HEK293 (cell line): ENCODE measurements at regions not wholly inside any gene's neighbourhood (a gene's known extent, or its start where the extent isn't known, plus 50 kb on each side); places are given as distances from the start of the nearest gene placed in this dataset.

Experiments
- CTCF ChIA-PET: fragments of 350-600 bp; formaldehyde crosslinking; extraction: SDS; loops from one replicate; lab custom pipeline; 2021; ENCODE audit warnings: antibody characterized with exemption; lab: Yijun Ruan, JAX
- POLR2A ChIA-PET: fragments of 300-600 bp; formaldehyde crosslinking; extraction: SDS; loops from one replicate; lab custom pipeline; 2020; ENCODE audit warnings: antibody characterized with exemption, inconsistent platforms; lab: Yijun Ruan, JAX
- H3K27ac ChIP-seq: fragments of 200-500 bp; sonication (Bioruptor generic); 2 replicates; pipeline ENCODE4 v1.5.1; 2014; ENCODE audit warnings: low read depth, low read length, control low read depth, inconsistent platforms; ENCODE audit errors: extremely low read depth
- H3K36me3 ChIP-seq, 2 experiments: fragments of 200-500 bp in 1 of 2; sonication (Bioruptor generic) in 1 of 2; 1 replicate in 1 of 2; 2 replicates in 1 of 2; pipeline ENCODE4 v1.5.1; 2014 to 2017; ENCODE audit warnings: inconsistent platforms in 2 of 2, low read length in 2 of 2; ENCODE audit not compliant: control insufficient read depth in 2 of 2, insufficient read depth in 1 of 2
- H3K4me1 ChIP-seq: fragments of 200-500 bp; sonication (Bioruptor generic); 2 replicates; pipeline ENCODE4 v1.5.1; 2014; ENCODE audit warnings: mild to moderate bottlenecking, low read length, inconsistent platforms; ENCODE audit not compliant: control insufficient read depth, insufficient read depth
- H3K4me3 ChIP-seq: 2 replicates; pipeline ENCODE4 v1.5.1; 2011; ENCODE audit warnings: low read depth, mild to moderate bottlenecking, control low read depth, low read length, moderate library complexity
- H3K9me3 ChIP-seq: fragments of 200-500 bp; sonication (Bioruptor generic); 2 replicates; pipeline ENCODE4 v1.5.1; 2014; ENCODE audit warnings: low read depth, low read length, inconsistent platforms; ENCODE audit not compliant: control insufficient read depth, insufficient read depth
- KLF8 ChIP-seq: fragments of 450-650 bp; formaldehyde crosslinking; IDR thresholded peaks from 2 replicates; pipeline ENCODE4 v1.5.1; 2016; ENCODE audit warnings: missing biosample characterization, missing genetic modification characterization
- REPIN1 ChIP-seq: fragments of 450-650 bp; formaldehyde crosslinking; IDR thresholded peaks from 2 replicates; pipeline ENCODE4 v1.5.1; 2017; ENCODE audit warnings: missing biosample characterization, missing genetic modification characterization, low read depth
- SP7 ChIP-seq: fragments of 450-650 bp; formaldehyde crosslinking; IDR thresholded peaks from 2 replicates; pipeline ENCODE4 v1.5.1; 2016; ENCODE audit warnings: missing biosample characterization, missing genetic modification characterization
- ZBTB20 ChIP-seq: fragments of 450-650 bp; formaldehyde crosslinking; IDR thresholded peaks from 2 replicates; pipeline ENCODE4 v1.5.1; 2016; ENCODE audit warnings: missing biosample characterization, missing genetic modification characterization
- ZNF112 ChIP-seq: fragments of 450-650 bp; formaldehyde crosslinking; IDR thresholded peaks from 2 replicates; pipeline ENCODE4 v1.5.0; 2017; ENCODE audit warnings: missing biosample characterization, missing genetic modification characterization
- ZNF114 ChIP-seq: fragments of 450-650 bp; formaldehyde crosslinking; IDR thresholded peaks from 2 replicates; pipeline ENCODE4 v1.5.0; 2017; ENCODE audit warnings: missing biosample characterization, missing genetic modification characterization
- ZNF169 ChIP-seq: fragments of 450-650 bp; formaldehyde crosslinking; IDR thresholded peaks from 2 replicates; pipeline ENCODE4 v1.5.1; 2016; ENCODE audit warnings: missing biosample characterization, missing genetic modification characterization
- ZNF2 ChIP-seq: fragments of 450-650 bp; formaldehyde crosslinking; IDR thresholded peaks from 2 replicates; pipeline ENCODE4 v1.5.1; 2016; ENCODE audit warnings: missing biosample characterization, missing genetic modification characterization
- ZNF324 ChIP-seq: fragments of 450-650 bp; formaldehyde crosslinking; IDR thresholded peaks from 2 replicates; pipeline ENCODE4 v1.5.1; 2016; ENCODE audit warnings: missing biosample characterization, missing genetic modification characterization
- ZNF341 ChIP-seq: fragments of 450-650 bp; formaldehyde crosslinking; IDR thresholded peaks from 2 replicates; pipeline ENCODE4; 2016; ENCODE audit warnings: low read depth, missing biosample characterization, missing genetic modification characterization
- ZNF433 ChIP-seq: fragments of 450-650 bp; formaldehyde crosslinking; IDR thresholded peaks from 2 replicates; pipeline ENCODE4 v1.5.1; 2016; ENCODE audit warnings: missing biosample characterization, missing genetic modification characterization, low read depth
- ZNF510 ChIP-seq: fragments of 450-650 bp; formaldehyde crosslinking; IDR thresholded peaks from 2 replicates; pipeline ENCODE4 v1.5.1; 2018; ENCODE audit warnings: mild to moderate bottlenecking, missing genetic modification characterization, missing biosample characterization; ENCODE audit not compliant: insufficient replicate concordance
- ZNF660 ChIP-seq: fragments of 450-650 bp; IDR thresholded peaks from 2 replicates; pipeline ENCODE4 v1.5.1; 2018; ENCODE audit warnings: missing biosample characterization, mild to moderate bottlenecking, missing genetic modification characterization
- ZNF677 ChIP-seq: fragments of 450-650 bp; IDR thresholded peaks from 2 replicates; pipeline ENCODE4 v1.5.0; 2018; ENCODE audit warnings: missing biosample characterization, mild to moderate bottlenecking, missing genetic modification characterization, moderate library complexity
- ZNF707 ChIP-seq: fragments of 450-650 bp; formaldehyde crosslinking; IDR thresholded peaks from 2 replicates; pipeline ENCODE4 v1.5.1; 2016; ENCODE audit warnings: missing biosample characterization, missing genetic modification characterization
- ZNF76 ChIP-seq: fragments of 450-650 bp; formaldehyde crosslinking; IDR thresholded peaks from 2 replicates; pipeline ENCODE4; 2016; ENCODE audit warnings: low read depth, missing biosample characterization, missing genetic modification characterization, borderline replicate concordance
- TF ChIP-seq, protein P1 (sequence below): fragments of 450-650 bp; formaldehyde crosslinking; IDR thresholded peaks from 2 replicates; pipeline ENCODE4 v1.5.1; 2016; ENCODE audit warnings: missing biosample characterization, missing genetic modification characterization
- TF ChIP-seq, protein P2 (sequence below): fragments of 450-650 bp; formaldehyde crosslinking; IDR thresholded peaks from 2 replicates; pipeline ENCODE4 v1.5.1; 2016; ENCODE audit warnings: missing biosample characterization, missing genetic modification characterization
- TF ChIP-seq, protein P3 (sequence below): fragments of 450-650 bp; formaldehyde crosslinking; conservative IDR thresholded peaks from 2 replicates; pipeline ENCODE4 v1.5.1; 2016; ENCODE audit warnings: low read depth, missing biosample characterization, missing genetic modification characterization
- TF ChIP-seq, protein P4 (sequence below): fragments of 450-650 bp; formaldehyde crosslinking; IDR thresholded peaks from 2 replicates; pipeline ENCODE4 v1.5.1; 2017; ENCODE audit warnings: missing biosample characterization, missing genetic modification characterization
- TF ChIP-seq, protein P5 (sequence below): fragments of 450-650 bp; formaldehyde crosslinking; IDR thresholded peaks from 2 replicates; pipeline ENCODE4 v1.5.1; 2016; ENCODE audit warnings: missing biosample characterization, missing genetic modification characterization, low read depth
- TF ChIP-seq, protein P6 (sequence below): fragments of 450-650 bp; formaldehyde crosslinking; IDR thresholded peaks from 2 replicates; pipeline ENCODE4 v1.5.0; 2017; ENCODE audit warnings: missing biosample characterization, missing genetic modification characterization, borderline replicate concordance
- TF ChIP-seq, protein P7 (sequence below): sonication (generic); formaldehyde crosslinking; IDR thresholded peaks from 2 replicates; pipeline ENCODE4 v1.8.1; 2022; ENCODE audit warnings: mild to moderate bottlenecking, moderate library complexity, missing genetic modification reagents

DNA sequence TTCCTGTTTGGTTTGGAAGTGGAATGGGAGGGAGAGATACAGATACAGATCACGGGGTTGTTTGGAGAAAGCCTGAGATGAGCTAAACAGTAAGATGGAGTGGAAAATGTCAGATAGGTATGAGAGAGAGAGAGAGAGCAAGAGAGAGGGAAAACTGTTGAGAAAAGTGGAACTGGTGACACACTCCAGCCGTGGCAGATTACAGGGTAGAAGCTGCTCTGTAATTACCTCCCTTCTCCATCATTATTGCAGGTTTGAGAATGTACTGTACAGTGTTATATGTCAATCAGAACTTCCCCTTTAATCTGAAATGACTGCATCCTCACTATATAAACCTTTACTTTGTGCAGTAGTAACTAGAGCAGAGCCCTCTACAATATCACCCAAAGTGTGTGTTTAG, 74.5 kb upstream of the WWC1 start:
- no peaks in the 10 kb centered on the region for H3K9me3 ChIP-seq
- ChIA-PET CTCF (interaction anchor here (0.7 to 3.6 kb wide), 2 partner anchors 103 to 543 kb away, joined by 4 to 24 read pairs; no protein-coding TSS in a partner anchor), POLR2A (no interaction called here)
- H3K4me3 ChIP-seq: no peak overlapping the region
- H3K36me3 ChIP-seq: no peaks in the 10 kb centered on the region
- H3K4me1 ChIP-seq: no peaks in the 10 kb centered on the region
- H3K27ac ChIP-seq: no peak overlapping the region
- TF ChIP-seq ZNF2 (tag by site-specific recombination) (no peak), ZBTB20 (peak; percentile 52), ZNF324 (tag by site-specific recombination) (no peak), ZNF76 (tag by site-specific recombination) (no peak), ZNF433 (tag by site-specific recombination) (no peak), SP7 (peak; percentile 94), ZNF114 (no peak), REPIN1 (tag by site-specific recombination) (no peak)
- TF ChIP-seq, protein P1, sequence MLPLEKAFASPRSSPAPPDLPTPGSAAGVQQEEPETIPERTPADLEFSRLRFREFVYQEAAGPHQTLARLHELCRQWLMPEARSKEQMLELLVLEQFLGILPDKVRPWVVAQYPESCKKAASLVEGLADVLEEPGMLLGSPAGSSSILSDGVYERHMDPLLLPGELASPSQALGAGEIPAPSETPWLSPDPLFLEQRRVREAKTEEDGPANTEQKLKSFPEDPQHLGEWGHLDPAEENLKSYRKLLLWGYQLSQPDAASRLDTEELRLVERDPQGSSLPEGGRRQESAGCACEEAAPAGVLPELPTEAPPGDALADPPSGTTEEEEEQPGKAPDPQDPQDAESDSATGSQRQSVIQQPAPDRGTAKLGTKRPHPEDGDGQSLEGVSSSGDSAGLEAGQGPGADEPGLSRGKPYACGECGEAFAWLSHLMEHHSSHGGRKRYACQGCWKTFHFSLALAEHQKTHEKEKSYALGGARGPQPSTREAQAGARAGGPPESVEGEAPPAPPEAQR (tag by site-specific recombination): no peak
- TF ChIP-seq, protein P2, sequence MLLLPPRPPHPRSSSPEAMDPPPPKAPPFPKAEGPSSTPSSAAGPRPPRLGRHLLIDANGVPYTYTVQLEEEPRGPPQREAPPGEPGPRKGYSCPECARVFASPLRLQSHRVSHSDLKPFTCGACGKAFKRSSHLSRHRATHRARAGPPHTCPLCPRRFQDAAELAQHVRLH (tag by site-specific recombination): no peak
- TF ChIP-seq, protein P3, sequence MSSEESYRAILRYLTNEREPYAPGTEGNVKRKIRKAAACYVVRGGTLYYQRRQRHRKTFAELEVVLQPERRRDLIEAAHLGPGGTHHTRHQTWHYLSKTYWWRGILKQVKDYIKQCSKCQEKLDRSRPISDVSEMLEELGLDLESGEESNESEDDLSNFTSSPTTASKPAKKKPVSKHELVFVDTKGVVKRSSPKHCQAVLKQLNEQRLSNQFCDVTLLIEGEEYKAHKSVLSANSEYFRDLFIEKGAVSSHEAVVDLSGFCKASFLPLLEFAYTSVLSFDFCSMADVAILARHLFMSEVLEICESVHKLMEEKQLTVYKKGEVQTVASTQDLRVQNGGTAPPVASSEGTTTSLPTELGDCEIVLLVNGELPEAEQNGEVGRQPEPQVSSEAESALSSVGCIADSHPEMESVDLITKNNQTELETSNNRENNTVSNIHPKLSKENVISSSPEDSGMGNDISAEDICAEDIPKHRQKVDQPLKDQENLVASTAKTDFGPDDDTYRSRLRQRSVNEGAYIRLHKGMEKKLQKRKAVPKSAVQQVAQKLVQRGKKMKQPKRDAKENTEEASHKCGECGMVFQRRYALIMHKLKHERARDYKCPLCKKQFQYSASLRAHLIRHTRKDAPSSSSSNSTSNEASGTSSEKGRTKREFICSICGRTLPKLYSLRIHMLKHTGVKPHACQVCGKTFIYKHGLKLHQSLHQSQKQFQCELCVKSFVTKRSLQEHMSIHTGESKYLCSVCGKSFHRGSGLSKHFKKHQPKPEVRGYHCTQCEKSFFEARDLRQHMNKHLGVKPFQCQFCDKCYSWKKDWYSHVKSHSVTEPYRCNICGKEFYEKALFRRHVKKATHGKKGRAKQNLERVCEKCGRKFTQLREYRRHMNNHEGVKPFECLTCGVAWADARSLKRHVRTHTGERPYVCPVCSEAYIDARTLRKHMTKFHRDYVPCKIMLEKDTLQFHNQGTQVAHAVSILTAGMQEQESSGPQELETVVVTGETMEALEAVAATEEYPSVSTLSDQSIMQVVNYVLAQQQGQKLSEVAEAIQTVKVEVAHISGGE (tag by site-specific recombination): no peak
- TF ChIP-seq, protein P4, sequence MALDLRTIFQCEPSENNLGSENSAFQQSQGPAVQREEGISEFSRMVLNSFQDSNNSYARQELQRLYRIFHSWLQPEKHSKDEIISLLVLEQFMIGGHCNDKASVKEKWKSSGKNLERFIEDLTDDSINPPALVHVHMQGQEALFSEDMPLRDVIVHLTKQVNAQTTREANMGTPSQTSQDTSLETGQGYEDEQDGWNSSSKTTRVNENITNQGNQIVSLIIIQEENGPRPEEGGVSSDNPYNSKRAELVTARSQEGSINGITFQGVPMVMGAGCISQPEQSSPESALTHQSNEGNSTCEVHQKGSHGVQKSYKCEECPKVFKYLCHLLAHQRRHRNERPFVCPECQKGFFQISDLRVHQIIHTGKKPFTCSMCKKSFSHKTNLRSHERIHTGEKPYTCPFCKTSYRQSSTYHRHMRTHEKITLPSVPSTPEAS: no peak
- TF ChIP-seq, all 188 proteins: peak for 2

DNA sequence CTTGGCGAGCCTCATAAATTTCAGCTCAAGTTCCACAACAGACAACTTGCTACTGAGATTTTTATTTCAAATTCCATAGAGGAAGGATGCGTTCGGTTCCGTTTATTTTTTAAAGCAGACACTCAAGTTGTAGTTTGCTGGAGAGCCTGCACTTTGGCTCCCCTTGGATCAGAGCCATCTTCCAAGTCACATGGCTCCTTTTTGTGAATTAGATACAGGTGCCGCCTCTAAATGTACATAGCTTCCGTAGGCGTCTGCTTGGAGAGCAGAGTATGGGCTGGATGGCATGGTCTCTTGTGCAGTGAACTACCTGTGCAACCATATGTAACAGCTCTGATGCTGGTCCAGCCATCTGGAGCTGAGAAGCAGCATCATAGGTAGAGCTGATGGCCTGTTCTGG, 73.9 kb upstream of the WWC1 start:
- no peaks in the 10 kb centered on the region for H3K36me3 ChIP-seq
- H3K27ac ChIP-seq: no peak overlapping the region
- no peaks in the 10 kb centered on the region for H3K4me1 ChIP-seq
- H3K9me3 ChIP-seq: no peaks in the 10 kb centered on the region
- ChIA-PET CTCF (interaction anchor here (0.7 to 3.6 kb wide), 3 partner anchors 45 to 542 kb away, joined by 3 to 24 read pairs (median 4); no protein-coding TSS in a partner anchor), POLR2A (no interaction called here)
- H3K4me3 ChIP-seq: no peak overlapping the region
- TF ChIP-seq ZNF510: no peak
- no peak for TF ChIP-seq ZNF677 (tag by site-specific recombination)
- TF ChIP-seq, protein P5, sequence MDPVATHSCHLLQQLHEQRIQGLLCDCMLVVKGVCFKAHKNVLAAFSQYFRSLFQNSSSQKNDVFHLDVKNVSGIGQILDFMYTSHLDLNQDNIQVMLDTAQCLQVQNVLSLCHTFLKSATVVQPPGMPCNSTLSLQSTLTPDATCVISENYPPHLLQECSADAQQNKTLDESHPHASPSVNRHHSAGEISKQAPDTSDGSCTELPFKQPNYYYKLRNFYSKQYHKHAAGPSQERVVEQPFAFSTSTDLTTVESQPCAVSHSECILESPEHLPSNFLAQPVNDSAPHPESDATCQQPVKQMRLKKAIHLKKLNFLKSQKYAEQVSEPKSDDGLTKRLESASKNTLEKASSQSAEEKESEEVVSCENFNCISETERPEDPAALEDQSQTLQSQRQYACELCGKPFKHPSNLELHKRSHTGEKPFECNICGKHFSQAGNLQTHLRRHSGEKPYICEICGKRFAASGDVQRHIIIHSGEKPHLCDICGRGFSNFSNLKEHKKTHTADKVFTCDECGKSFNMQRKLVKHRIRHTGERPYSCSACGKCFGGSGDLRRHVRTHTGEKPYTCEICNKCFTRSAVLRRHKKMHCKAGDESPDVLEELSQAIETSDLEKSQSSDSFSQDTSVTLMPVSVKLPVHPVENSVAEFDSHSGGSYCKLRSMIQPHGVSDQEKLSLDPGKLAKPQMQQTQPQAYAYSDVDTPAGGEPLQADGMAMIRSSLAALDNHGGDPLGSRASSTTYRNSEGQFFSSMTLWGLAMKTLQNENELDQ (tag by site-specific recombination): no peak
- no peak for TF ChIP-seq KLF8 (tag by site-specific recombination)
- no peak for TF ChIP-seq ZNF112
- TF ChIP-seq, protein P6, sequence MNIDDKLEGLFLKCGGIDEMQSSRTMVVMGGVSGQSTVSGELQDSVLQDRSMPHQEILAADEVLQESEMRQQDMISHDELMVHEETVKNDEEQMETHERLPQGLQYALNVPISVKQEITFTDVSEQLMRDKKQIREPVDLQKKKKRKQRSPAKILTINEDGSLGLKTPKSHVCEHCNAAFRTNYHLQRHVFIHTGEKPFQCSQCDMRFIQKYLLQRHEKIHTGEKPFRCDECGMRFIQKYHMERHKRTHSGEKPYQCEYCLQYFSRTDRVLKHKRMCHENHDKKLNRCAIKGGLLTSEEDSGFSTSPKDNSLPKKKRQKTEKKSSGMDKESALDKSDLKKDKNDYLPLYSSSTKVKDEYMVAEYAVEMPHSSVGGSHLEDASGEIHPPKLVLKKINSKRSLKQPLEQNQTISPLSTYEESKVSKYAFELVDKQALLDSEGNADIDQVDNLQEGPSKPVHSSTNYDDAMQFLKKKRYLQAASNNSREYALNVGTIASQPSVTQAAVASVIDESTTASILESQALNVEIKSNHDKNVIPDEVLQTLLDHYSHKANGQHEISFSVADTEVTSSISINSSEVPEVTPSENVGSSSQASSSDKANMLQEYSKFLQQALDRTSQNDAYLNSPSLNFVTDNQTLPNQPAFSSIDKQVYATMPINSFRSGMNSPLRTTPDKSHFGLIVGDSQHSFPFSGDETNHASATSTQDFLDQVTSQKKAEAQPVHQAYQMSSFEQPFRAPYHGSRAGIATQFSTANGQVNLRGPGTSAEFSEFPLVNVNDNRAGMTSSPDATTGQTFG (tag by site-specific recombination): no peak
- no peak for TF ChIP-seq ZNF660 (tag by site-specific recombination)
- no peak for TF ChIP-seq ZNF341
- TF ChIP-seq, protein P7, sequence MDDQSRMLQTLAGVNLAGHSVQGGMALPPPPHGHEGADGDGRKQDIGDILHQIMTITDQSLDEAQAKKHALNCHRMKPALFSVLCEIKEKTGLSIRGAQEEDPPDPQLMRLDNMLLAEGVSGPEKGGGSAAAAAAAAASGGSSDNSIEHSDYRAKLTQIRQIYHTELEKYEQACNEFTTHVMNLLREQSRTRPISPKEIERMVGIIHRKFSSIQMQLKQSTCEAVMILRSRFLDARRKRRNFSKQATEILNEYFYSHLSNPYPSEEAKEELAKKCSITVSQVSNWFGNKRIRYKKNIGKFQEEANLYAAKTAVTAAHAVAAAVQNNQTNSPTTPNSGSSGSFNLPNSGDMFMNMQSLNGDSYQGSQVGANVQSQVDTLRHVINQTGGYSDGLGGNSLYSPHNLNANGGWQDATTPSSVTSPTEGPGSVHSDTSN (CRISPR knock-in tag): no peak
- TF ChIP-seq ZNF707 (tag by site-specific recombination): no peak
- TF ChIP-seq ZNF169 (tag by site-specific recombination): no peak
